Prostate gland (tissue), 2 donors: ENCODE measurements at regions not wholly inside any gene's neighbourhood (a gene's known extent, or its start where the extent isn't known, plus 50 kb on each side); places are given as distances from the start of the nearest gene placed in this dataset.

Experiments used
- CTCF ChIP-seq, 4 experiments: fragments of 200-600 bp in 2 of 4; fragments of 450-650 bp in 2 of 4; sonication (generic) in 2 of 4; IDR thresholded peaks; 1 replicate in 3 of 4; 2 replicates in 1 of 4; pipeline ENCODE4 v1.5.1; 2016 to 2019; ENCODE audit warnings: antibody characterized with exemption in 4 of 4, mild to moderate bottlenecking in 2 of 4, moderate library complexity in 2 of 4
- POLR2A ChIP-seq: fragments of 450-650 bp; IDR thresholded peaks from one replicate; pipeline ENCODE4 v1.6.1; 2016; ENCODE audit warnings: antibody characterized with exemption, mild to moderate bottlenecking
- POLR2AphosphoS5 ChIP-seq: sonication (generic); formaldehyde crosslinking; IDR thresholded peaks from one replicate; pipeline ENCODE4 v1.6.1; 2017; ENCODE audit warnings: antibody characterized with exemption

- TF ChIP-seq CTCF (IDR thresholded peaks at IDR 0.05) (no peak), POLR2A (no peak), POLR2AphosphoS5 (no peak)
Observed at GRCh38 chr15:57859130-57859685, 152.7 kb downstream of the POLR2M start.
